Hindlimb muscle (tissue), 1 donor: ENCODE measurements at regions not wholly inside any gene's neighbourhood (a gene's known extent, or its start where the extent isn't known, plus 50 kb on each side); places are given as distances from the start of the nearest gene placed in this dataset.

ENCODE experiments used
- DNase-seq: peaks from one replicate; pipeline ENCODE4 v3.0.0-alpha.2; 2013

DNA sequence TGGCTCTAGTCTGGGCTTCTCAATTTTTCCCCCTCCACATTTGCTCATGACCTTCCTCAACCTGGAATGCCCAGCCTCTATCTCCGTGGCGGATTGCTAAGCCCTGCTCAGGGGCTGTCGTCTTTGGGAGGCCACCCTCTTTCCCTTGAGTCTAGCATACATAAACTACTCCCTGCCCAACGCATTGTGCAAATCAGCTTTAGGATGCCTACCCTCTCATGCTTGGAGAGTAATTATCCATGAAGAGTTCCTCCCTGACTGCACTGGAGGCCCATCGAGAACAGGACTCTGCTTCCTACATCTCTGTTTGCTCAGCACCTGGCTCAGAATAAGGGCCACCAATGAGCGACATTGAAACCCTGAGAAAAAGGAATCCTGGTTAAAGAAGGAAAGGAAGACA is 53.7 kb upstream of the NPAS2 start:
- DNase-seq = no peak

DNA sequence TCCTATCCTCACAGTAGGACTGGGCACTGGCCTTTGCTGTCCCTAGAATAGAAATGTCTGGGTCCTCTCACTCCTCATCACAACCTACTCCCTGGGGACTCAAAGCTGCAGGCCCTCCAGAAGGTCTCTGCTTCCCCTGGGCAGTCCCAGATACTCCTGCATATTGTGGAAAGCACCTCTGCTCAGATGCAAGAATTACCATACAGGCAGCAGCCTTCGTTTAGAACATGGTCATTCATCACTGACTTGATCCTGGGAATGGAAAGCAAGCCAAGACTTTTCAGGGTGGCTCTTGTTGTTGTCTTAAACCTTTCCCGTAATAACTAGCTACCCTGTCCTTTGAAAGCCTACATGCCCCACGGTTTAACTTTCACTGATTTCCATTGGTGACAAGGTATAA is 53.1 kb upstream of the NPAS2 start:
- no peak for DNase-seq

DNA sequence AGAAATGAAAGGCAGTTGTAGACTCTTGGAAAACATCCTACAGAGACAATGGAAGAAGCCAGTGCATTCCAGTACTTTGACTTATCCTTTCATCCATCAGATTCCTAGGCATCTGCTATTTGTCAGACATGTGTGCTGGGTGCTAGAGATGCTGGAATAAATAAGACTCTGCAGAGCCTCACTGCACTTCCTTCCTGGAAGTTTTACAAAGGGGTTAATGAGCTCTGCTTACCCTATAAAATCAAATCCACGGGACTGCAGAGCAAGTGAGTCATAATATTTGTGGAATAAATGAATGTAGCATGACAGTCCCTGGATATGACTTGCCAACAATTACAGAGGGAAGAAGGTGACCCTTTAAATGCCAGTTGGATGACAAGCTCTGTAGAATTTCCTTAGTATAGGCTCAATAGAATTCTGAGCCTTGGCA is 52.7 kb upstream of the NPAS2 start:
- no peak for DNase-seq

DNA sequence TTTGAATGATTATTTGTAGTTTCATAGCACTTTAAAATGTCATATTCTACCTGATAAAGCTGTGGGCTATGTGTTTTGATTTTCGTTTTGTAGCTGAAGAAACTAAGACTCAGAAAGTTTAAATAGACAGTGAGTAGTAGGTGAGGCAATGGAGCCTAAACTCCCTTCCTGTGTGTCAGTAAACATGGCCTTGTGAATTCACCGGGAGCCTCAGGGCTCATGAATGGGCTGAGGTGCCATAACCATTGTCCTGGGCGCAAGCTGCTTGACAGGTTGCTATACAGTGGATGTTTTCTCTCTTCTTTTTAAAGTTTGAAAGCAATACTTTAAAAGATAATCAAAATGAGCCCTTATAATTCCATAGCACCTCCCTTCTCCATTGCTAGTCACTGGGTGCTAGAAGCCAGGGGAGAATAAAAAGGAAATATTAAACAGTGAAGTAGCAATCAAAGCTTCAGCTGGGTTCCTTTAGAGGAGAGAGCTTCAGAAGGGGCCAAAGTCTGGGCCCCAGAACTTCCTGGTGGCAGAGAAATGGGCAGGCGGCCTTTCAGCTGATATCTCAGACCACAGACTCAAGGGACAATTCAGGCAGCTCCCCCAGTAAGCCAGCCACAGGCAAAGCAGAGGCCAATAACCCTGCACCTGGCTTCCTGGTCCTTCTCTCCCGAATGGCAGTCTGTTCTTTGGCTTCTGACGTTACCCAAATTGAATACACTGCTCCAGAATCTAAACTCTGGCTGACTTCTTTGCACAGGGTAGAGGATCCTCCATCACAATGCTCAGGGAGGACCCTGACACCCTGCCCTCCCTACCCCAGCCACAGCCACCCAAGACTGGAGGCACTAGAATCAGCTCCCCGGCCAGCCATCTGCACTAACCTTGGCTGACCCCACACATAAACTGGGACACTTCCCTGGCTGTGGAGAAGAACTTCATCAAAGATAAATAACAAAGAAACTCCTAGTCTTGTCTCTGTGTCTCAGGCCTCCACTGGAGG is 51.8 kb upstream of the NPAS2 start:
- DNase-seq = no peak
